ENCODE measurements at regions not wholly inside any gene's neighbourhood (a gene's known extent, or its start where the extent isn't known, plus 50 kb on each side); places are given as distances from the start of the nearest gene placed in this dataset.

DNA sequence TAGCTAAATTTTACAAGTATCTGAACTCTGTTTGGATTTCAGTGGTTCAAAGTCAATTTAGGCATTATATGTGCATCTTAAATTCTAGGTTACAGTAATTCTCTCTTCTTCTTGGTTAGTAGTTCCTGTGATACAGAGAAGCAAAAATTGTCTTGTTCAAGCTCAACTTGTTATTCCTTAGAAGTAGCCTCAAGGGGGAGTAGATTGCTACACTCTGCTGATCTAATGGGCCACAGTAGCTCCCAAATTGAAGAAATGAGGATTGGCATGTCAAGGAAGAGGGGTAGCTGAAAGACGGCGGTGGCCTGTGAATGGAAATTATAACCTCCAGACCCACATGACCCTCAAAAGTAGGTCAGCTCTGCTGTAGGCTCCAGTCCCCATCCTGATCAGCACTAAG, 334.7 kb downstream of the HRH4 start:
- no peak for TF ChIP-seq BACH2 (CRISPR knock-in tag; IDR thresholded peaks at IDR 0.05; ENCODE audit: borderline replicate concordance)
- TF ChIP-seq ZNF565 (CRISPR knock-in tag; conservative IDR thresholded peaks at IDR 0.05; ENCODE audit: low read depth): no peak
- TF ChIP-seq, protein P1, sequence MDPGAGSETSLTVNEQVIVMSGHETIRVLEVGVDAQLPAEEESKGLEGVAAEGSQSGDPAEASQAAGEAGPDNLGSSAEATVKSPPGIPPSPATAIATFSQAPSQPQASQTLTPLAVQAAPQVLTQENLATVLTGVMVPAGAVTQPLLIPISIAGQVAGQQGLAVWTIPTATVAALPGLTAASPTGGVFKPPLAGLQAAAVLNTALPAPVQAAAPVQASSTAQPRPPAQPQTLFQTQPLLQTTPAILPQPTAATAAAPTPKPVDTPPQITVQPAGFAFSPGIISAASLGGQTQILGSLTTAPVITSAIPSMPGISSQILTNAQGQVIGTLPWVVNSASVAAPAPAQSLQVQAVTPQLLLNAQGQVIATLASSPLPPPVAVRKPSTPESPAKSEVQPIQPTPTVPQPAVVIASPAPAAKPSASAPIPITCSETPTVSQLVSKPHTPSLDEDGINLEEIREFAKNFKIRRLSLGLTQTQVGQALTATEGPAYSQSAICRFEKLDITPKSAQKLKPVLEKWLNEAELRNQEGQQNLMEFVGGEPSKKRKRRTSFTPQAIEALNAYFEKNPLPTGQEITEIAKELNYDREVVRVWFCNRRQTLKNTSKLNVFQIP (CRISPR knock-in tag; IDR thresholded peaks at IDR 0.05; ENCODE audit: borderline replicate concordance, low read depth): no peak
- no peak for TF ChIP-seq TCF4 (CRISPR knock-in tag; IDR thresholded peaks at IDR 0.05; ENCODE audit: borderline replicate concordance)
- no peak for TF ChIP-seq ARNTL (CRISPR knock-in tag; IDR thresholded peaks at IDR 0.05; ENCODE audit: borderline replicate concordance, low read depth)
- no peak for TF ChIP-seq ESRRG (CRISPR knock-in tag; IDR thresholded peaks at IDR 0.05)
- no peak for TF ChIP-seq ISL1 (CRISPR knock-in tag; IDR thresholded peaks at IDR 0.05)
- TF ChIP-seq CSDC2 (CRISPR knock-in tag; IDR thresholded peaks at IDR 0.05): no peak
- TF ChIP-seq PPARA (CRISPR knock-in tag; IDR thresholded peaks at IDR 0.05; ENCODE audit: borderline replicate concordance): no peak
- TF ChIP-seq ZFP3 (CRISPR knock-in tag; IDR thresholded peaks at IDR 0.05): no peak
- no peak for TF ChIP-seq ZFP30 (CRISPR knock-in tag; IDR thresholded peaks at IDR 0.05)
- TF ChIP-seq, protein P2, sequence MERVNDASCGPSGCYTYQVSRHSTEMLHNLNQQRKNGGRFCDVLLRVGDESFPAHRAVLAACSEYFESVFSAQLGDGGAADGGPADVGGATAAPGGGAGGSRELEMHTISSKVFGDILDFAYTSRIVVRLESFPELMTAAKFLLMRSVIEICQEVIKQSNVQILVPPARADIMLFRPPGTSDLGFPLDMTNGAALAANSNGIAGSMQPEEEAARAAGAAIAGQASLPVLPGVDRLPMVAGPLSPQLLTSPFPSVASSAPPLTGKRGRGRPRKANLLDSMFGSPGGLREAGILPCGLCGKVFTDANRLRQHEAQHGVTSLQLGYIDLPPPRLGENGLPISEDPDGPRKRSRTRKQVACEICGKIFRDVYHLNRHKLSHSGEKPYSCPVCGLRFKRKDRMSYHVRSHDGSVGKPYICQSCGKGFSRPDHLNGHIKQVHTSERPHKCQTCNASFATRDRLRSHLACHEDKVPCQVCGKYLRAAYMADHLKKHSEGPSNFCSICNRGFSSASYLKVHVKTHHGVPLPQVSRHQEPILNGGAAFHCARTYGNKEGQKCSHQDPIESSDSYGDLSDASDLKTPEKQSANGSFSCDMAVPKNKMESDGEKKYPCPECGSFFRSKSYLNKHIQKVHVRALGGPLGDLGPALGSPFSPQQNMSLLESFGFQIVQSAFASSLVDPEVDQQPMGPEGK (CRISPR knock-in tag; IDR thresholded peaks at IDR 0.05; ENCODE audit: borderline replicate concordance): no peak
- no peak for TF ChIP-seq ZNF8 (CRISPR knock-in tag; IDR thresholded peaks at IDR 0.05)
- TF ChIP-seq SNAI2 (CRISPR knock-in tag; IDR thresholded peaks at IDR 0.05): no peak
- TF ChIP-seq OSR1 (CRISPR knock-in tag; IDR thresholded peaks at IDR 0.05): no peak
- no peak for ATAC-seq

DNA sequence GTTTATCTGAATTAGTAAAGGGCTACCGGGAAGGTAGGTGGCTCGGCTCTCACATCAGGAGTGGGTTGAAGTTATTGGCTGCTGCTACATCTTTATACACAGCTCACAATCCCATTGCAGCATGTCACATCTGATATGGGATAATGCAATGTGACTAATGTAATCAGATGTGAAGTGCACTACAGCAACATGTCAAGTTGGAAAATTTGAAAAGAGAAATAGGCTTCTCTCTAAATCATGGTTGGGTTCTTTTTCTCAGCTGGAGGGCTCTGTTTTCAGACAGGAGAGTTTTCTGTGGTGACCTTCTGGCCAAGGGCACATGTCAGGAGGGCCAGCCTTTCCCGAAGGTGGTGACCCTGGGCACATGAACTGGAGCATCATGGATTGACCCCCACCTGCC, 337.5 kb downstream of the HRH4 start:
- TF ChIP-seq GLIS3 (CRISPR knock-in tag; IDR thresholded peaks at IDR 0.05) (no peak), RARB (CRISPR knock-in tag; IDR thresholded peaks at IDR 0.05) (no peak), ZNF70 (CRISPR knock-in tag; IDR thresholded peaks at IDR 0.05) (no peak), ISL1 (CRISPR knock-in tag; IDR thresholded peaks at IDR 0.05) (no peak), ZFP30 (CRISPR knock-in tag; IDR thresholded peaks at IDR 0.05) (no peak), TOX (CRISPR knock-in tag; IDR thresholded peaks at IDR 0.05; ENCODE audit: borderline replicate concordance) (no peak), ZFP3 (CRISPR knock-in tag; IDR thresholded peaks at IDR 0.05) (no peak)
- TF ChIP-seq, protein P1 (CRISPR knock-in tag; IDR thresholded peaks at IDR 0.05; ENCODE audit: borderline replicate concordance, low read depth): no peak

DNA sequence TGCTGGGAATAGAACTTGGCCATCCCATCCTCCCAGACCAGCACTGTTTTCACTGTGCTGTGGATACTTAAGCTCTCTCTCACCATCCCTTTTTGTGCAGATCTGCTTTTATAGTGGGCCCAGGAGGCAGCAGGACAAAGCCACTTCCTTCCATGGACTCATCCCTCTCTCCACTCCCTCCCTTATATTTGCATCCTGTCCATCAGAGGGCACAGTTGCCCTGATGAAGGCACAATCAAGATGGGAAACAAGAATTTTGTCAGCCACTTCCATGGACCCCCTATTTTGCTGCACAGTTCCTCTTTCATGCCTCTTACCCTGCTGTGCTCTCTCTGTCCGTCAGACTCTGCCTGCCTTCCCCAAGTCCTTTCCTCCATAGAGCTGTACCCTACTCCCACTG, 338.7 kb downstream of the HRH4 start:
- ATAC-seq: no peak
- TF ChIP-seq GLIS3 (CRISPR knock-in tag; IDR thresholded peaks at IDR 0.05): no peak
- TF ChIP-seq, protein P3, sequence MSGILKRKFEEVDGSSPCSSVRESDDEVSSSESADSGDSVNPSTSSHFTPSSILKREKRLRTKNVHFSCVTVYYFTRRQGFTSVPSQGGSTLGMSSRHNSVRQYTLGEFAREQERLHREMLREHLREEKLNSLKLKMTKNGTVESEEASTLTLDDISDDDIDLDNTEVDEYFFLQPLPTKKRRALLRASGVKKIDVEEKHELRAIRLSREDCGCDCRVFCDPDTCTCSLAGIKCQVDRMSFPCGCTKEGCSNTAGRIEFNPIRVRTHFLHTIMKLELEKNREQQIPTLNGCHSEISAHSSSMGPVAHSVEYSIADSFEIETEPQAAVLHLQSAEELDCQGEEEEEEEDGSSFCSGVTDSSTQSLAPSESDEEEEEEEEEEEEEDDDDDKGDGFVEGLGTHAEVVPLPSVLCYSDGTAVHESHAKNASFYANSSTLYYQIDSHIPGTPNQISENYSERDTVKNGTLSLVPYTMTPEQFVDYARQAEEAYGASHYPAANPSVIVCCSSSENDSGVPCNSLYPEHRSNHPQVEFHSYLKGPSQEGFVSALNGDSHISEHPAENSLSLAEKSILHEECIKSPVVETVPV (CRISPR knock-in tag; IDR thresholded peaks at IDR 0.05): no peak
- TF ChIP-seq ZNF565 (CRISPR knock-in tag; conservative IDR thresholded peaks at IDR 0.05; ENCODE audit: low read depth): no peak

More for the DNA sequence above, 337.5 kb downstream of the HRH4 start:
- ATAC-seq: no peak

DNA sequence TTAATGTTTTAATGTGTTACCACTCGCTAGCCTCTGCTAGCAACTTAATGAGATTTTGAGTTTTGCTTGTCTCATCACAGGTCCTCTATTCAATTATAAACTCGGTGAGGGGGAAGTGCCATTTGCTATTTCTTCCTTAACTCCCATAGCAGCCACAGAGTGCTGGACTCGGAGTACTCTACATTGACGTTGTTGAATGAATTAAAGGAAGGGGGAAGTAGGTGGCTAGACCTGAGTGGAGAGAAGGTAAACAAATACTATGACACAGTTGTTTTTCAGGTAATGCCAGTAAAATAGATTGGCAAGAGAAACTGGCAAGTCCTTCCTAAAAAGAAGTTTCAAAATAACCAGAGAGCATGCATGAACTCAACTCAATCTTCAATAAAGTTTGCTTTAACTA, 339.3 kb downstream of the HRH4 start:
- ATAC-seq: no peak
- no peak for TF ChIP-seq RARB (CRISPR knock-in tag; IDR thresholded peaks at IDR 0.05)

DNA sequence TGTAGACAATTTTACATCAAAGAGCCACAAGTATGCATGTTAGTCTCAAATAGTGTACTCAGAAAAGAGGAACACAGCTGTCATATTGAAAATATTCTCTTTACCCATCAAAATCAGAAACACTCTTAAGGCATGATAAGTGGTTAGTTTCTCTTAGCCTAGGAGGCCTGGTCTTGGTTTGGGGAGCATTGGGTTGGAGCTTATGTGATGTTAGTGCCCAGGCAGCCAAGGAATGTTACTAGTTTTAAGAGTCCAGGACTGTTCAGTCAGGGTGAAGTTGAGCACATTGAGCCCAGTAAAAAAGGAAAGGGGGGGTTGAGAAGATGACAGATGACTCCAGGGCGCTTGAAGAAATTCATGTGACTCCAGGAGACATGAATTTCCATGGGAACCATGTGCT, 340.6 kb downstream of the HRH4 start:
- ATAC-seq: no peak
- TF ChIP-seq ZNF565 (CRISPR knock-in tag; conservative IDR thresholded peaks at IDR 0.05; ENCODE audit: low read depth) (no peak), ARNTL (CRISPR knock-in tag; IDR thresholded peaks at IDR 0.05; ENCODE audit: borderline replicate concordance, low read depth) (no peak), RARB (CRISPR knock-in tag; IDR thresholded peaks at IDR 0.05) (no peak), ZFP30 (CRISPR knock-in tag; IDR thresholded peaks at IDR 0.05) (no peak), OSR1 (CRISPR knock-in tag; IDR thresholded peaks at IDR 0.05) (no peak), ZNF8 (CRISPR knock-in tag; IDR thresholded peaks at IDR 0.05) (no peak), ZNF70 (CRISPR knock-in tag; IDR thresholded peaks at IDR 0.05) (no peak), ISL1 (CRISPR knock-in tag; IDR thresholded peaks at IDR 0.05) (no peak), ZFP3 (CRISPR knock-in tag; IDR thresholded peaks at IDR 0.05) (no peak)
- TF ChIP-seq, protein P1 (CRISPR knock-in tag; IDR thresholded peaks at IDR 0.05; ENCODE audit: borderline replicate concordance, low read depth): no peak
- TF ChIP-seq, protein P4, sequence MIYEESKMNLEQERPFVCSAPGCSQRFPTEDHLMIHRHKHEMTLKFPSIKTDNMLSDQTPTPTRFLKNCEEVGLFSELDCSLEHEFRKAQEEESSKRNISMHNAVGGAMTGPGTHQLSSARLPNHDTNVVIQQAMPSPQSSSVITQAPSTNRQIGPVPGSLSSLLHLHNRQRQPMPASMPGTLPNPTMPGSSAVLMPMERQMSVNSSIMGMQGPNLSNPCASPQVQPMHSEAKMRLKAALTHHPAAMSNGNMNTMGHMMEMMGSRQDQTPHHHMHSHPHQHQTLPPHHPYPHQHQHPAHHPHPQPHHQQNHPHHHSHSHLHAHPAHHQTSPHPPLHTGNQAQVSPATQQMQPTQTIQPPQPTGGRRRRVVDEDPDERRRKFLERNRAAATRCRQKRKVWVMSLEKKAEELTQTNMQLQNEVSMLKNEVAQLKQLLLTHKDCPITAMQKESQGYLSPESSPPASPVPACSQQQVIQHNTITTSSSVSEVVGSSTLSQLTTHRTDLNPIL (CRISPR knock-in tag; IDR thresholded peaks at IDR 0.05; ENCODE audit: low read depth): no peak

Data from SK-N-SH treated with all-trans-retinoic acid at 6 μM for 48 hours (cell line).